SK-N-SH (cell line): ENCODE measurements at regions not wholly inside any gene's neighbourhood (a gene's known extent, or its start where the extent isn't known, plus 50 kb on each side); places are given as distances from the start of the nearest gene placed in this dataset.

Experiments used
- EP300 ChIP-seq, 2 experiments: IDR thresholded peaks; 2 replicates each; pipeline versions ENCODE4 v1.4.0 to v1.6.1; 2012; ENCODE audit warnings: borderline replicate concordance in 1 of 2, low read depth in 1 of 2, low read length in 1 of 2
- RFX5 ChIP-seq: IDR thresholded peaks from 2 replicates; pipeline ENCODE4 v1.6.1; 2012; ENCODE audit warnings: mild to moderate bottlenecking, improper control_type of control experiment, low read length
- TAF1 ChIP-seq: IDR thresholded peaks from 2 replicates; pipeline ENCODE4 v1.6.1; 2012; ENCODE audit warnings: low read depth, mild to moderate bottlenecking, low read length, moderate library complexity, borderline replicate concordance

- TF ChIP-seq TAF1 (no peak), RFX5 (no peak), EP300 (IDR thresholded peaks at IDR 0.05; ENCODE audit: borderline replicate concordance in 1 of 2, low read depth in 1 of 2, low read length in 1 of 2) (no peak)
These were observed 147.1 kb downstream of the IRF8 start for GRCh38 chr16:86046026-86046425.
